NCI-H1930 (cell line): ENCODE measurements at regions not wholly inside any gene's neighbourhood (a gene's known extent, or its start where the extent isn't known, plus 50 kb on each side); places are given as distances from the start of the nearest gene placed in this dataset.
"Not testable (repeated sequence)": the region's sequence is repeated elsewhere in the genome, so short reads cannot be mapped to it uniquely, and the experiment has no call there.

Experiments
- DNase-seq, 2 experiments: peaks; one replicate each; lab custom pipeline; 2025; lab: John Stamatoyannopoulos, UW

GRCh38 chr1:14137411-14138134, 437.6 kb downstream of the PRDM2 start:
- no peak for DNase-seq

GRCh38 chr1:14138135-14138506, 438.1 kb downstream of the PRDM2 start:
- DNase-seq, result no peak

- DNase-seq, result no peak
These were observed 438.7 kb downstream of the PRDM2 start for GRCh38 chr1:14138687-14139086.

GRCh38 chr1:14140831-14141401, 440.9 kb downstream of the PRDM2 start:
- DNase-seq, result no peak

- no peak for DNase-seq
These were observed 441.7 kb downstream of the PRDM2 start for GRCh38 chr1:14141656-14142055.

GRCh38 chr1:14142397-14143100, 442.6 kb downstream of the PRDM2 start:
- no peak for DNase-seq

- DNase-seq, result no peak
These were observed 443.8 kb downstream of the PRDM2 start for GRCh38 chr1:14143777-14144176.

- no peak for DNase-seq
These were observed 448.5 kb downstream of the PRDM2 start for GRCh38 chr1:14148526-14148925.

GRCh38 chr1:14149431-14149830, 449.1 kb upstream of the KAZN start:
- DNase-seq, result no peak

GRCh38 chr1:14156543-14156942, 441.9 kb upstream of the KAZN start:
- no peak for DNase-seq

GRCh38 chr1:14160781-14161180, 437.7 kb upstream of the KAZN start:
- DNase-seq, result no peak

GRCh38 chr1:14163246-14163645, 435.2 kb upstream of the KAZN start:
- no peak for DNase-seq

GRCh38 chr1:14165371-14165801, 433.1 kb upstream of the KAZN start:
- no peak for DNase-seq

- DNase-seq, result no peak
These were observed 430.6 kb upstream of the KAZN start for GRCh38 chr1:14167884-14168283.

GRCh38 chr1:14168326-14169063, 430.0 kb upstream of the KAZN start:
- no peak for DNase-seq

- no peak for DNase-seq
These were observed 424.9 kb upstream of the KAZN start for GRCh38 chr1:14173598-14173997.

- not testable (repeated sequence) for DNase-seq
These were observed 420.6 kb upstream of the KAZN start for GRCh38 chr1:14177866-14178265.

- no peak for DNase-seq
These were observed 417.7 kb upstream of the KAZN start for GRCh38 chr1:14180738-14181137.

GRCh38 chr1:14181191-14181795, 417.2 kb upstream of the KAZN start:
- no peak for DNase-seq

GRCh38 chr1:14182856-14183255, 415.6 kb upstream of the KAZN start:
- DNase-seq, result no peak

GRCh38 chr1:14183329-14183728, 415.2 kb upstream of the KAZN start:
- no peak for DNase-seq

GRCh38 chr1:14184454-14184853, 414.0 kb upstream of the KAZN start:
- no peak for DNase-seq
